ENCODE measurements at regions not wholly inside any gene's neighbourhood (a gene's known extent, or its start where the extent isn't known, plus 50 kb on each side); places are given as distances from the start of the nearest gene placed in this dataset.
"Not testable (repeated sequence)": the region's sequence is repeated elsewhere in the genome, so short reads cannot be mapped to it uniquely, and the experiment has no call there.

- TF ChIP-seq CTCF (IDR thresholded peaks at IDR 0.05): no peak
- DNase-seq (ENCODE audit: low spot score): no peak
- H3K36me3 Mint-ChIP-seq (ENCODE audit: low read depth): no peaks in the 10 kb centered on the region
- H3K4me1 Mint-ChIP-seq (ENCODE audit: low read depth): peaks cover 14% of the 10 kb centered on the region
- H3K9me3 Mint-ChIP-seq (ENCODE audit: low read depth): no peaks in the 10 kb centered on the region
- H3K27ac Mint-ChIP-seq (ENCODE audit: unreplicated experiment): no peak overlapping the region
- H3K4me3 Mint-ChIP-seq (ENCODE audit: unreplicated experiment): no peak overlapping the region
- H3K27me3 Mint-ChIP-seq (ENCODE audit: low read depth): no peaks in the 10 kb centered on the region
Observed at GRCh38 chr12:42020226-42020625, 124.4 kb downstream of the GXYLT1 start.

GRCh38 chr12:42019746-42020145 is 124.9 kb downstream of the GXYLT1 start:
- Mint-ChIP-seq H3K36me3 (ENCODE audit: low read depth) (no peaks in the 10 kb centered on the region), H3K27me3 (ENCODE audit: low read depth) (no peaks in the 10 kb centered on the region), H3K4me3 (ENCODE audit: unreplicated experiment) (no peak overlapping the region), H3K27ac (ENCODE audit: unreplicated experiment) (no peak overlapping the region), H3K9me3 (ENCODE audit: low read depth) (no peaks in the 10 kb centered on the region), H3K4me1 (ENCODE audit: low read depth) (peaks cover 14% of the 10 kb centered on the region)
- DNase-seq (ENCODE audit: low spot score): no peak
- no peak for TF ChIP-seq CTCF (IDR thresholded peaks at IDR 0.05)

GRCh38 chr12:42017051-42017450 is 127.6 kb downstream of the GXYLT1 start:
- Mint-ChIP-seq H3K9me3 (ENCODE audit: low read depth) (no peaks in the 10 kb centered on the region), H3K27ac (ENCODE audit: unreplicated experiment) (no peak overlapping the region), H3K4me3 (ENCODE audit: unreplicated experiment) (no peak overlapping the region), H3K4me1 (ENCODE audit: low read depth) (peaks cover 8% of the 10 kb centered on the region), H3K27me3 (ENCODE audit: low read depth) (no peaks in the 10 kb centered on the region), H3K36me3 (ENCODE audit: low read depth) (no peaks in the 10 kb centered on the region)
- DNase-seq (ENCODE audit: low spot score): no peak
- TF ChIP-seq CTCF (IDR thresholded peaks at IDR 0.05): no peak

- no peak overlapping the region for H3K27ac Mint-ChIP-seq (ENCODE audit: unreplicated experiment)
- H3K9me3 Mint-ChIP-seq (ENCODE audit: low read depth): no peaks in the 10 kb centered on the region
Observed at GRCh38 chr12:42015051-42015461, 129.6 kb downstream of the GXYLT1 start.

GRCh38 chr12:42012501-42012900 is 132.2 kb downstream of the GXYLT1 start:
- H3K27me3 Mint-ChIP-seq (ENCODE audit: low read depth); H3K4me1 Mint-ChIP-seq (ENCODE audit: low read depth); H3K36me3 Mint-ChIP-seq (ENCODE audit: low read depth); H3K27ac Mint-ChIP-seq (ENCODE audit: unreplicated experiment); DNase-seq (ENCODE audit: low spot score); H3K4me3 Mint-ChIP-seq (ENCODE audit: unreplicated experiment); H3K9me3 Mint-ChIP-seq (ENCODE audit: low read depth): not testable (repeated sequence)

More at GRCh38 chr12:42015051-42015461, 129.6 kb downstream of the GXYLT1 start:
- H3K27me3 Mint-ChIP-seq (ENCODE audit: low read depth): no peaks in the 10 kb centered on the region
- no peak overlapping the region for H3K4me3 Mint-ChIP-seq (ENCODE audit: unreplicated experiment)
- DNase-seq (ENCODE audit: low spot score): no peak
- H3K4me1 Mint-ChIP-seq (ENCODE audit: low read depth): peaks cover 8% of the 10 kb centered on the region
- no peaks in the 10 kb centered on the region for H3K36me3 Mint-ChIP-seq (ENCODE audit: low read depth)
- no peak for TF ChIP-seq CTCF (IDR thresholded peaks at IDR 0.05)

GRCh38 chr12:42010715-42011114 is 134.0 kb downstream of the GXYLT1 start:
- peaks cover 8% of the 10 kb centered on the region for H3K4me1 Mint-ChIP-seq (ENCODE audit: low read depth)
- DNase-seq (ENCODE audit: low spot score): no peak
- H3K36me3 Mint-ChIP-seq (ENCODE audit: low read depth): no peaks in the 10 kb centered on the region
- H3K4me3 Mint-ChIP-seq (ENCODE audit: unreplicated experiment): no peak overlapping the region
- no peaks in the 10 kb centered on the region for H3K27me3 Mint-ChIP-seq (ENCODE audit: low read depth)
- no peaks in the 10 kb centered on the region for H3K9me3 Mint-ChIP-seq (ENCODE audit: low read depth)
- no peak for TF ChIP-seq CTCF (IDR thresholded peaks at IDR 0.05)
- H3K27ac Mint-ChIP-seq (ENCODE audit: unreplicated experiment): no peak overlapping the region

Measured in chondrocyte (in vitro differentiated cells).